ENCODE measurements at regions not wholly inside any gene's neighbourhood (a gene's known extent, or its start where the extent isn't known, plus 50 kb on each side); places are given as distances from the start of the nearest gene placed in this dataset.

GRCh38 chr3:29067007-29067406 lies 213.9 kb upstream of the RBMS3 start:
- no peak for TF ChIP-seq CTCF (IDR thresholded peaks at IDR 0.05; ENCODE audit: low read length)
- TF ChIP-seq EZH2 (optimal IDR thresholded peaks at IDR 0.05; ENCODE audit: low read depth, low read length), result no peak
- TF ChIP-seq EZH2phosphoT487 (IDR thresholded peaks at IDR 0.05; ENCODE audit: low read length), result no peak

All from MM.1S (cell line).